SK-N-SH treated with all-trans-retinoic acid at 6 μM for 48 hours (cell line): ENCODE measurements at regions not wholly inside any gene's neighbourhood (a gene's known extent, or its start where the extent isn't known, plus 50 kb on each side); places are given as distances from the start of the nearest gene placed in this dataset.

Source experiments
- ARNTL ChIP-seq: fragments of 450-650 bp; formaldehyde crosslinking; IDR thresholded peaks from 2 replicates; pipeline ENCODE4 v1.5.0; 2020; ENCODE audit warnings: low read depth, mild to moderate bottlenecking, moderate library complexity, borderline replicate concordance
- CSDC2 ChIP-seq: fragments of 250-450 bp; sonication (Bioruptor Pico); IDR thresholded peaks from 2 replicates; pipeline ENCODE4 v1.5.0; 2020; ENCODE audit warnings: mild to moderate bottlenecking, moderate library complexity
- ESRRG ChIP-seq: fragments of 250-450 bp; sonication (Bioruptor Pico); IDR thresholded peaks from 2 replicates; pipeline ENCODE4 v1.6.1; 2021; ENCODE audit warnings: mild to moderate bottlenecking
- OSR1 ChIP-seq: fragments of 250-450 bp; sonication (Bioruptor Pico); IDR thresholded peaks from 2 replicates; pipeline ENCODE4 v1.8.0; 2022; ENCODE audit warnings: moderate library complexity, mild to moderate bottlenecking, inconsistent platforms
- POU6F1 ChIP-seq: fragments of 250-450 bp; sonication (Bioruptor Pico); IDR thresholded peaks from 2 replicates; pipeline ENCODE4 v1.8.0; 2021; ENCODE audit warnings: low read depth, mild to moderate bottlenecking, moderate library complexity, borderline replicate concordance
- RARB ChIP-seq: fragments of 250-450 bp; sonication (Bioruptor Pico); IDR thresholded peaks from 2 replicates; pipeline ENCODE4 v1.8.0; 2021; ENCODE audit warnings: mild to moderate bottlenecking, moderate library complexity
- SNAI2 ChIP-seq: fragments of 250-450 bp; sonication (Bioruptor Pico); IDR thresholded peaks from 2 replicates; pipeline ENCODE4 v1.5.0; 2020; ENCODE audit warnings: mild to moderate bottlenecking, moderate library complexity
- TCF4 ChIP-seq: fragments of 250-450 bp; sonication (Bioruptor Pico); IDR thresholded peaks from 2 replicates; pipeline ENCODE4 v1.8.0; 2021; ENCODE audit warnings: mild to moderate bottlenecking, moderate library complexity, borderline replicate concordance
- ZFP30 ChIP-seq: fragments of 450-650 bp; formaldehyde crosslinking; IDR thresholded peaks from 2 replicates; pipeline ENCODE4 v1.5.0; 2022; ENCODE audit warnings: mild to moderate bottlenecking, moderate library complexity
- ZNF565 ChIP-seq: fragments of 450-650 bp; formaldehyde crosslinking; conservative IDR thresholded peaks from 2 replicates; pipeline ENCODE4 v1.5.0; 2020; ENCODE audit warnings: low read depth, mild to moderate bottlenecking, moderate library complexity
- TF ChIP-seq, protein P1 (sequence below): fragments of 250-450 bp; sonication (Bioruptor Pico); IDR thresholded peaks from 2 replicates; pipeline ENCODE4 v1.8.0; 2020; ENCODE audit warnings: mild to moderate bottlenecking, moderate library complexity, borderline replicate concordance

- TF ChIP-seq POU6F1 = no peak
- TF ChIP-seq TCF4 (CRISPR knock-in tag) = no peak
- TF ChIP-seq ARNTL = no peak
- TF ChIP-seq ZFP30 = no peak
- TF ChIP-seq, protein P1, sequence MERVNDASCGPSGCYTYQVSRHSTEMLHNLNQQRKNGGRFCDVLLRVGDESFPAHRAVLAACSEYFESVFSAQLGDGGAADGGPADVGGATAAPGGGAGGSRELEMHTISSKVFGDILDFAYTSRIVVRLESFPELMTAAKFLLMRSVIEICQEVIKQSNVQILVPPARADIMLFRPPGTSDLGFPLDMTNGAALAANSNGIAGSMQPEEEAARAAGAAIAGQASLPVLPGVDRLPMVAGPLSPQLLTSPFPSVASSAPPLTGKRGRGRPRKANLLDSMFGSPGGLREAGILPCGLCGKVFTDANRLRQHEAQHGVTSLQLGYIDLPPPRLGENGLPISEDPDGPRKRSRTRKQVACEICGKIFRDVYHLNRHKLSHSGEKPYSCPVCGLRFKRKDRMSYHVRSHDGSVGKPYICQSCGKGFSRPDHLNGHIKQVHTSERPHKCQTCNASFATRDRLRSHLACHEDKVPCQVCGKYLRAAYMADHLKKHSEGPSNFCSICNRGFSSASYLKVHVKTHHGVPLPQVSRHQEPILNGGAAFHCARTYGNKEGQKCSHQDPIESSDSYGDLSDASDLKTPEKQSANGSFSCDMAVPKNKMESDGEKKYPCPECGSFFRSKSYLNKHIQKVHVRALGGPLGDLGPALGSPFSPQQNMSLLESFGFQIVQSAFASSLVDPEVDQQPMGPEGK = no peak
- TF ChIP-seq OSR1 (CRISPR knock-in tag) = no peak
- no peak for TF ChIP-seq CSDC2 (CRISPR knock-in tag)
- TF ChIP-seq ESRRG = no peak
- TF ChIP-seq RARB (CRISPR knock-in tag) = no peak
- no peak for TF ChIP-seq SNAI2 (CRISPR knock-in tag)
- no peak for TF ChIP-seq ZNF565
These were observed 80.7 kb upstream of the CYRIA start for GRCh38 chr2:16746329-16746728.
